SK-N-SH (cell line): ENCODE measurements at regions not wholly inside any gene's neighbourhood (a gene's known extent, or its start where the extent isn't known, plus 50 kb on each side); places are given as distances from the start of the nearest gene placed in this dataset.

ENCODE experiments used
- CTCF ChIA-PET: fragments of 300-600, 350-600 bp; formaldehyde crosslinking; extraction: SDS; loops from one replicate; lab custom pipeline; 2021; lab: Yijun Ruan, JAX
- POLR2A ChIA-PET: fragments of 350-600 bp; sonication (Branson Sonifier 250); formaldehyde crosslinking; extraction: SDS; loops from one replicate; lab custom pipeline; 2020; ENCODE audit warnings: antibody characterized with exemption, inconsistent platforms; lab: Yijun Ruan, JAX
- DNase-seq: peaks from one replicate; pipeline ENCODE4 v3.0.0; 2012
- H2AFZ ChIP-seq: fragments of 200-600 bp; sonication (generic); 2 replicates; pipeline ENCODE4 v1.8.1; 2016; ENCODE audit warnings: antibody characterized with exemption, mild to moderate bottlenecking, low read depth
- H3F3A ChIP-seq: fragments of 200-600 bp; sonication (generic); replicated peaks from 2 replicates; pipeline ENCODE3; 2016; ENCODE audit warnings: antibody characterized with exemption, mild to moderate bottlenecking; ENCODE audit not compliant: insufficient read depth
- H3K27ac ChIP-seq, 2 experiments: fragments of 200-500 bp in 1 of 2; fragments of 200-600 bp in 1 of 2; sonication (Bioruptor generic) in 1 of 2; sonication (generic), shearing (Covaris generic) in 1 of 2; 2 replicates each; pipeline versions ENCODE4 v1.5.1 to v1.6.1; 2014 to 2016; ENCODE audit warnings: low read depth in 2 of 2, inconsistent platforms in 1 of 2, low read length in 1 of 2, mild to moderate bottlenecking in 1 of 2, mixed read lengths in 1 of 2
- H3K27me3 ChIP-seq: fragments of 200-600 bp; sonication (generic), shearing (Covaris generic); 2 replicates; pipeline ENCODE4 v1.6.1; 2016; ENCODE audit warnings: mixed run types; ENCODE audit not compliant: insufficient read depth
- H3K36me3 ChIP-seq, 2 experiments: fragments of 200-500 bp in 1 of 2; fragments of 200-600 bp in 1 of 2; sonication (Bioruptor generic) in 1 of 2; sonication (generic) in 1 of 2; replicated peaks in 1 of 2; 2 replicates each; pipeline versions ENCODE3 to v1.5.1; 2014 to 2016; ENCODE audit warnings: low read length in 1 of 2, mild to moderate bottlenecking in 1 of 2; ENCODE audit not compliant: insufficient read depth in 2 of 2, control insufficient read depth in 1 of 2
- H3K4me1 ChIP-seq, 2 experiments: fragments of 200-500 bp in 1 of 2; fragments of 200-600 bp in 1 of 2; sonication (Bioruptor generic) in 1 of 2; sonication (generic), shearing (Covaris generic) in 1 of 2; 2 replicates each; pipeline versions ENCODE4 v1.5.1 to v1.6.1; 2014 to 2016; ENCODE audit warnings: low read depth in 1 of 2, low read length in 1 of 2, mixed run types in 1 of 2; ENCODE audit not compliant: insufficient read depth in 2 of 2, control insufficient read depth in 1 of 2
- H3K4me2 ChIP-seq: fragments of 200-600 bp; sonication (generic), shearing (Covaris generic); 2 replicates; pipeline ENCODE4 v1.6.1; 2017; ENCODE audit warnings: mixed run types
- H3K4me3 ChIP-seq, 2 experiments: fragments of 200-500 bp in 1 of 2; fragments of 200-600 bp in 1 of 2; sonication (Bioruptor generic) in 1 of 2; sonication (generic), shearing (Covaris generic) in 1 of 2; 2 replicates each; pipeline versions ENCODE4 v1.5.1 to v1.8.1; 2014 to 2016; ENCODE audit warnings: low read depth in 2 of 2, inconsistent platforms in 1 of 2, low read length in 1 of 2, mild to moderate bottlenecking in 1 of 2, mixed read lengths in 1 of 2, moderate library complexity in 1 of 2
- H3K79me2 ChIP-seq: fragments of 200-600 bp; sonication (generic); 2 replicates; pipeline ENCODE4 v1.8.1; 2017; ENCODE audit warnings: mild to moderate bottlenecking; ENCODE audit not compliant: insufficient read depth
- H3K9ac ChIP-seq: fragments of 200-600 bp; sonication (generic); 2 replicates; pipeline ENCODE4 v1.6.1; 2017; ENCODE audit warnings: mixed run types
- H3K9me2 ChIP-seq: fragments of 200-600 bp; sonication (generic); 2 replicates; pipeline ENCODE4 v1.6.1; 2017; ENCODE audit warnings: mixed run types
- H3K9me3 ChIP-seq: fragments of 200-600 bp; sonication (generic); 2 replicates; pipeline ENCODE4 v1.6.1; 2017; ENCODE audit warnings: mixed run types, mild to moderate bottlenecking, moderate library complexity
- H4K20me1 ChIP-seq: fragments of 200-600 bp; sonication (generic); 2 replicates; pipeline ENCODE4 v1.6.1; 2017; ENCODE audit warnings: mild to moderate bottlenecking, mixed run types; ENCODE audit not compliant: insufficient read depth
- CTCF ChIP-seq: fragments of 200-600 bp; sonication (generic); IDR thresholded peaks from 2 replicates; pipeline ENCODE4 v1.6.1; 2017; ENCODE audit warnings: antibody characterized with exemption, mild to moderate bottlenecking, moderate library complexity
- ELF1 ChIP-seq: IDR thresholded peaks from 2 replicates; pipeline ENCODE4 v1.4.0; 2012
- FOXJ3 ChIP-seq: sonication (generic); formaldehyde crosslinking; IDR thresholded peaks from 2 replicates; pipeline ENCODE4 v1.5.1; 2020; ENCODE audit warnings: mild to moderate bottlenecking, missing genetic modification reagents
- FOXM1 ChIP-seq: IDR thresholded peaks from 2 replicates; pipeline ENCODE4 v1.4.0; 2012; ENCODE audit warnings: low read depth, mild to moderate bottlenecking
- GATA2 ChIP-seq: sonication (generic); formaldehyde crosslinking; IDR thresholded peaks from 2 replicates; pipeline ENCODE4 v1.5.0; 2020; ENCODE audit warnings: mild to moderate bottlenecking, missing genetic modification reagents
- IRF3 ChIP-seq: fragments of 150-350 bp; IDR thresholded peaks from 2 replicates; pipeline ENCODE4 v1.6.1; 2016; ENCODE audit warnings: mild to moderate bottlenecking, low read depth, low read length
- JUND ChIP-seq: IDR thresholded peaks from 2 replicates; pipeline ENCODE4 v1.4.0; 2012
- MAX ChIP-seq: IDR thresholded peaks from 2 replicates; pipeline ENCODE4 v1.4.0; 2012; ENCODE audit warnings: low read depth
- MEF2A ChIP-seq: IDR thresholded peaks from 2 replicates; pipeline ENCODE4 v1.4.0; 2012; ENCODE audit warnings: low read depth, borderline replicate concordance
- NFIC ChIP-seq: IDR thresholded peaks from 2 replicates; pipeline ENCODE4 v1.4.0; 2012; ENCODE audit warnings: borderline replicate concordance
- NRF1 ChIP-seq: IDR thresholded peaks from 2 replicates; pipeline ENCODE4 v1.6.1; 2012; ENCODE audit warnings: low read depth, mild to moderate bottlenecking, low read length
- POLR2AphosphoS5 ChIP-seq: IDR thresholded peaks from 2 replicates; pipeline ENCODE4 v1.6.1; 2012; ENCODE audit warnings: low read depth, low read length
- RAD21 ChIP-seq: IDR thresholded peaks from 2 replicates; pipeline ENCODE4 v1.6.1; 2012; ENCODE audit warnings: mild to moderate bottlenecking, low read length
- RFX5 ChIP-seq: IDR thresholded peaks from 2 replicates; pipeline ENCODE4 v1.6.1; 2012; ENCODE audit warnings: mild to moderate bottlenecking, improper control_type of control experiment, low read length
- SIN3A ChIP-seq: IDR thresholded peaks from 2 replicates; pipeline ENCODE4 v1.6.1; 2012; ENCODE audit warnings: low read depth, mild to moderate bottlenecking, low read length, moderate library complexity, borderline replicate concordance
- SMC3 ChIP-seq: IDR thresholded peaks from 2 replicates; pipeline ENCODE4 v1.6.1; 2012; ENCODE audit warnings: low read depth, low read length, improper control_type of control experiment
- TCF12 ChIP-seq: IDR thresholded peaks from 2 replicates; pipeline ENCODE4 v1.4.0; 2012
- TEAD4 ChIP-seq: IDR thresholded peaks from 2 replicates; pipeline ENCODE4 v1.4.0; 2012; ENCODE audit warnings: mild to moderate bottlenecking, borderline replicate concordance; ENCODE audit not compliant: insufficient read depth
- USF1 ChIP-seq: IDR thresholded peaks from 2 replicates; pipeline ENCODE4 v1.4.0; 2012; ENCODE audit warnings: low read depth, borderline replicate concordance
- YY1 ChIP-seq: IDR thresholded peaks from 2 replicates; pipeline ENCODE4 v1.4.0; 2012; ENCODE audit warnings: low read depth, mild to moderate bottlenecking
- WGBS: methylation state at CpG from one replicate; pipeline ENCODE4 v1.1.6; 2017; ENCODE audit warnings: low lambda C conversion rate; 5-methylcytosine and 5-hydroxymethylcytosine counted together

- no peak for DNase-seq
- Histone ChIP-seq H3K27me3 (no peaks in the 10 kb centered on the region), H3K4me3 (no peak overlapping the region), H3F3A (no peaks in the 10 kb centered on the region), H3K9me3 (no peaks in the 10 kb centered on the region), H4K20me1 (no peaks in the 10 kb centered on the region), H3K4me2 (no peak overlapping the region), H3K9me2 (no peaks in the 10 kb centered on the region), H3K4me1 (no peaks in the 10 kb centered on the region; a peak in 1 of 4 replicates), H3K79me2 (no peaks in the 10 kb centered on the region), H2AFZ (no peak overlapping the region), H3K9ac (no peak overlapping the region), H3K36me3 (no peaks in the 10 kb centered on the region), H3K27ac (no peak overlapping the region)
- TF ChIP-seq GATA2 (no peak), YY1 (no peak), USF1 (no peak), TCF12 (no peak), ELF1 (no peak), RFX5 (no peak), IRF3 (no peak), POLR2AphosphoS5 (no peak), FOXJ3 (no peak), MEF2A (no peak), CTCF (no peak), TEAD4 (no peak), SMC3 (no peak), FOXM1 (no peak), MAX (no peak), NFIC (no peak), JUND (no peak), RAD21 (no peak), NRF1 (no peak), SIN3A (no peak)
- WGBS, result 34% methylated on average over 6 of the region's 6 CpGs
- ChIA-PET CTCF (no interaction called here), POLR2A (no interaction called here)
These were observed 138.5 kb upstream of the TBL1X start for GRCh38 chrX:9326369-9326768.
